GM23338 (cell line): ENCODE measurements at regions not wholly inside any gene's neighbourhood (a gene's known extent, or its start where the extent isn't known, plus 50 kb on each side); places are given as distances from the start of the nearest gene placed in this dataset.

Experiments
- ATAC-seq: fragments of 200-7000 bp; cut with Tn5 transposase; 3 replicates; pipeline ENCODE4 v1.9.1; 2020
- DNase-seq: peaks from one replicate; pipeline ENCODE4 v3.0.0-alpha.2; 2015; ENCODE audit warnings: low spot score
- H2AFZ ChIP-seq: fragments of 200-600 bp; sonication (generic); 2 replicates; pipeline ENCODE4 v1.8.0; 2016; ENCODE audit warnings: antibody characterized with exemption, mild to moderate bottlenecking, moderate library complexity
- H3F3A ChIP-seq: fragments of 200-600 bp; sonication (generic); replicated peaks from 2 replicates; pipeline ENCODE4 v1.8.0; 2017; ENCODE audit warnings: antibody characterized with exemption, mixed run types, low read depth
- H3K27ac ChIP-seq: fragments of 200-600 bp; sonication (generic); 2 replicates; pipeline ENCODE4 v1.6.1; 2016; ENCODE audit warnings: low read depth
- H3K27me3 ChIP-seq: fragments of 200-600 bp; sonication (generic); 2 replicates; pipeline ENCODE4 v1.8.0; 2016; ENCODE audit warnings: mild to moderate bottlenecking, mixed run types, moderate library complexity; ENCODE audit not compliant: insufficient read depth
- H3K36me3 ChIP-seq: fragments of 200-600 bp; sonication (generic); 2 replicates; pipeline ENCODE4 v1.8.0; 2016; ENCODE audit warnings: mild to moderate bottlenecking; ENCODE audit not compliant: insufficient read depth
- H3K4me1 ChIP-seq: fragments of 200-600 bp; sonication (generic); 2 replicates; pipeline ENCODE4 v1.8.0; 2016; ENCODE audit warnings: mild to moderate bottlenecking, moderate library complexity; ENCODE audit not compliant: insufficient read depth
- H3K4me2 ChIP-seq: fragments of 200-600 bp; sonication (generic); 2 replicates; pipeline ENCODE4 v1.7.1; 2017; ENCODE audit warnings: mixed run types
- H3K4me3 ChIP-seq: fragments of 200-600 bp; sonication (generic); 2 replicates; pipeline ENCODE4 v1.6.1; 2016; ENCODE audit warnings: mixed run types
- H3K79me2 ChIP-seq: fragments of 200-600 bp; sonication (generic); replicated peaks from 2 replicates; pipeline ENCODE4 v1.8.0; 2017; ENCODE audit warnings: mild to moderate bottlenecking; ENCODE audit not compliant: insufficient read depth
- H3K9me2 ChIP-seq: fragments of 200-600 bp; sonication (generic); 2 replicates; pipeline ENCODE4 v1.8.0; 2017; ENCODE audit not compliant: insufficient read depth
- H4K20me1 ChIP-seq: fragments of 200-600 bp; sonication (generic); replicated peaks from 2 replicates; pipeline ENCODE4 v1.8.0; 2017; ENCODE audit warnings: mild to moderate bottlenecking; ENCODE audit not compliant: insufficient read depth
- H3K27ac Mint-ChIP-seq: 2 replicates; pipeline ENCODE4 v1.8.0; 2020; ENCODE audit warnings: inconsistent platforms, mild to moderate bottlenecking, moderate library complexity, mixed read lengths
- H3K27me3 Mint-ChIP-seq: 3 replicates; pipeline ENCODE4 v1.8.0; 2022; ENCODE audit warnings: low read depth, mild to moderate bottlenecking, moderate library complexity, mixed read lengths, inconsistent platforms; ENCODE audit not compliant: insufficient read depth, poor library complexity
- H3K36me3 Mint-ChIP-seq: 3 replicates; pipeline ENCODE4 v1.8.0; 2021; ENCODE audit warnings: low read depth, mild to moderate bottlenecking, inconsistent platforms, moderate library complexity, mixed read lengths
- H3K4me1 Mint-ChIP-seq: 3 replicates; pipeline ENCODE4 v1.8.0; 2020; ENCODE audit warnings: mild to moderate bottlenecking, inconsistent platforms, mixed read lengths
- H3K4me3 Mint-ChIP-seq: 3 replicates; pipeline ENCODE4 v1.8.0; 2021; ENCODE audit warnings: moderate library complexity, mild to moderate bottlenecking, inconsistent platforms, mixed read lengths
- H3K9me3 Mint-ChIP-seq: 3 replicates; pipeline ENCODE4 v1.8.0; 2020; ENCODE audit warnings: moderate library complexity, mild to moderate bottlenecking, inconsistent platforms, mixed read lengths
- CREB1 ChIP-seq: fragments of 250-450 bp; sonication (Bioruptor Pico); IDR thresholded peaks from 2 replicates; pipeline ENCODE4 v1.5.0; 2020; ENCODE audit warnings: low read depth, mild to moderate bottlenecking, moderate library complexity
- EZH2 ChIP-seq: fragments of 200-600 bp; sonication (generic); IDR thresholded peaks from one replicate; pipeline ENCODE4 v1.8.0; 2017; ENCODE audit warnings: antibody characterized with exemption, mild to moderate bottlenecking, low read depth; ENCODE audit not compliant: unreplicated experiment
- EZH2phosphoT487 ChIP-seq: fragments of 200-600 bp; sonication (generic); IDR thresholded peaks from one replicate; pipeline ENCODE4 v1.8.1; 2018; ENCODE audit warnings: antibody characterized with exemption; ENCODE audit not compliant: unreplicated experiment
- JUNB ChIP-seq: IDR thresholded peaks from one replicate; pipeline ENCODE4 v1.6.1; 2016; ENCODE audit warnings: antibody characterized with exemption; ENCODE audit not compliant: unreplicated experiment
- NANOG ChIP-seq: IDR thresholded peaks from 2 replicates; pipeline ENCODE4 v1.6.1; 2016; ENCODE audit warnings: antibody characterized with exemption, borderline replicate concordance
- POLR2AphosphoS5 ChIP-seq: IDR thresholded peaks from 2 replicates; pipeline ENCODE4 v1.6.1; 2016; ENCODE audit warnings: antibody characterized with exemption, low read depth
- STAT1 ChIP-seq: IDR thresholded peaks from one replicate; pipeline ENCODE4 v1.6.1; 2016; ENCODE audit warnings: antibody characterized with exemption; ENCODE audit not compliant: unreplicated experiment
- ZNF114 ChIP-seq: fragments of 250-450 bp; sonication (Bioruptor Pico); IDR thresholded peaks from 2 replicates; pipeline ENCODE4 v1.5.0; 2020; ENCODE audit warnings: mild to moderate bottlenecking, moderate library complexity
- ZNF331 ChIP-seq: fragments of 250-450 bp; sonication (Bioruptor Pico); IDR thresholded peaks from 2 replicates; pipeline ENCODE4 v1.5.0; 2020; ENCODE audit warnings: low read depth, mild to moderate bottlenecking, moderate library complexity
- TF ChIP-seq, protein P1 (sequence below): IDR thresholded peaks from one replicate; pipeline ENCODE4 v1.6.1; 2018; ENCODE audit warnings: antibody characterized with exemption; ENCODE audit not compliant: unreplicated experiment
- TF ChIP-seq, protein P2 (sequence below), 2 experiments: fragments of 200-600 bp in 1 of 2; sonication (generic) in 1 of 2; conservative IDR thresholded peaks; 2 replicates each; pipeline versions ENCODE4 v1.5.1 to v1.6.1; 2016 to 2017; ENCODE audit warnings: antibody characterized with exemption in 2 of 2, low read depth in 2 of 2, mild to moderate bottlenecking in 2 of 2, moderate library complexity in 1 of 2
- TF ChIP-seq, protein P3 (sequence below): IDR thresholded peaks from 2 replicates; pipeline ENCODE4 v1.6.1; 2016; ENCODE audit warnings: antibody characterized with exemption
- TF ChIP-seq, protein P4 (sequence below): fragments of 250-450 bp; sonication (Bioruptor Pico); IDR thresholded peaks from 2 replicates; pipeline ENCODE4 v1.5.0; 2020; ENCODE audit warnings: mild to moderate bottlenecking, moderate library complexity

DNA sequence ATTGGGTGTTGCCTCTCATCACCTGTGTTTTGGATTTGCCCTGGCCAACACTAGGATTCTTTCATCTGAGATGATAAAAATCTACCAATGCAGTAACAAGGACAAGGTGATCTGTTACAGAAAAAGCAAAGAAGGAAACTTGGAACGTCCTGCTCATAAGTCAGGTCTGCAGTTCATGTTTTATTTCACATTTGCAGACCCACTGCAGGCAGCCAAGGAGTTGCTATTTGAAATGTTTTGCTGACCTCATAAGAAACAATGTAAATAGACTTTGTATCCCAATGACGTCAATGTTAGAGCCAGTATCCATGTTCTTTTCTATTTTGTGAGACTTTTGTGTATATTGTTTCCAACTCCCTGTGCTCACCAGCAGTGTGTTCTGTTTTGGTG is 312.9 kb downstream of the DEPDC1B start (continued):
- TF ChIP-seq, protein P1, sequence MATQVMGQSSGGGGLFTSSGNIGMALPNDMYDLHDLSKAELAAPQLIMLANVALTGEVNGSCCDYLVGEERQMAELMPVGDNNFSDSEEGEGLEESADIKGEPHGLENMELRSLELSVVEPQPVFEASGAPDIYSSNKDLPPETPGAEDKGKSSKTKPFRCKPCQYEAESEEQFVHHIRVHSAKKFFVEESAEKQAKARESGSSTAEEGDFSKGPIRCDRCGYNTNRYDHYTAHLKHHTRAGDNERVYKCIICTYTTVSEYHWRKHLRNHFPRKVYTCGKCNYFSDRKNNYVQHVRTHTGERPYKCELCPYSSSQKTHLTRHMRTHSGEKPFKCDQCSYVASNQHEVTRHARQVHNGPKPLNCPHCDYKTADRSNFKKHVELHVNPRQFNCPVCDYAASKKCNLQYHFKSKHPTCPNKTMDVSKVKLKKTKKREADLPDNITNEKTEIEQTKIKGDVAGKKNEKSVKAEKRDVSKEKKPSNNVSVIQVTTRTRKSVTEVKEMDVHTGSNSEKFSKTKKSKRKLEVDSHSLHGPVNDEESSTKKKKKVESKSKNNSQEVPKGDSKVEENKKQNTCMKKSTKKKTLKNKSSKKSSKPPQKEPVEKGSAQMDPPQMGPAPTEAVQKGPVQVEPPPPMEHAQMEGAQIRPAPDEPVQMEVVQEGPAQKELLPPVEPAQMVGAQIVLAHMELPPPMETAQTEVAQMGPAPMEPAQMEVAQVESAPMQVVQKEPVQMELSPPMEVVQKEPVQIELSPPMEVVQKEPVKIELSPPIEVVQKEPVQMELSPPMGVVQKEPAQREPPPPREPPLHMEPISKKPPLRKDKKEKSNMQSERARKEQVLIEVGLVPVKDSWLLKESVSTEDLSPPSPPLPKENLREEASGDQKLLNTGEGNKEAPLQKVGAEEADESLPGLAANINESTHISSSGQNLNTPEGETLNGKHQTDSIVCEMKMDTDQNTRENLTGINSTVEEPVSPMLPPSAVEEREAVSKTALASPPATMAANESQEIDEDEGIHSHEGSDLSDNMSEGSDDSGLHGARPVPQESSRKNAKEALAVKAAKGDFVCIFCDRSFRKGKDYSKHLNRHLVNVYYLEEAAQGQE, result no peak
- no peak for TF ChIP-seq ZNF331
- no peak for TF ChIP-seq EZH2phosphoT487
- TF ChIP-seq JUNB, result no peak
- TF ChIP-seq CREB1 (CRISPR knock-in tag), result no peak
- TF ChIP-seq ZNF114, result no peak
- no peak for TF ChIP-seq STAT1
- TF ChIP-seq, protein P2, sequence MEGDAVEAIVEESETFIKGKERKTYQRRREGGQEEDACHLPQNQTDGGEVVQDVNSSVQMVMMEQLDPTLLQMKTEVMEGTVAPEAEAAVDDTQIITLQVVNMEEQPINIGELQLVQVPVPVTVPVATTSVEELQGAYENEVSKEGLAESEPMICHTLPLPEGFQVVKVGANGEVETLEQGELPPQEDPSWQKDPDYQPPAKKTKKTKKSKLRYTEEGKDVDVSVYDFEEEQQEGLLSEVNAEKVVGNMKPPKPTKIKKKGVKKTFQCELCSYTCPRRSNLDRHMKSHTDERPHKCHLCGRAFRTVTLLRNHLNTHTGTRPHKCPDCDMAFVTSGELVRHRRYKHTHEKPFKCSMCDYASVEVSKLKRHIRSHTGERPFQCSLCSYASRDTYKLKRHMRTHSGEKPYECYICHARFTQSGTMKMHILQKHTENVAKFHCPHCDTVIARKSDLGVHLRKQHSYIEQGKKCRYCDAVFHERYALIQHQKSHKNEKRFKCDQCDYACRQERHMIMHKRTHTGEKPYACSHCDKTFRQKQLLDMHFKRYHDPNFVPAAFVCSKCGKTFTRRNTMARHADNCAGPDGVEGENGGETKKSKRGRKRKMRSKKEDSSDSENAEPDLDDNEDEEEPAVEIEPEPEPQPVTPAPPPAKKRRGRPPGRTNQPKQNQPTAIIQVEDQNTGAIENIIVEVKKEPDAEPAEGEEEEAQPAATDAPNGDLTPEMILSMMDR (conservative IDR thresholded peaks at IDR 0.05; ENCODE audit: low read depth in 2 of 2), result no peak
- TF ChIP-seq EZH2, result no peak
- no peak for TF ChIP-seq POLR2AphosphoS5
- TF ChIP-seq, protein P3, sequence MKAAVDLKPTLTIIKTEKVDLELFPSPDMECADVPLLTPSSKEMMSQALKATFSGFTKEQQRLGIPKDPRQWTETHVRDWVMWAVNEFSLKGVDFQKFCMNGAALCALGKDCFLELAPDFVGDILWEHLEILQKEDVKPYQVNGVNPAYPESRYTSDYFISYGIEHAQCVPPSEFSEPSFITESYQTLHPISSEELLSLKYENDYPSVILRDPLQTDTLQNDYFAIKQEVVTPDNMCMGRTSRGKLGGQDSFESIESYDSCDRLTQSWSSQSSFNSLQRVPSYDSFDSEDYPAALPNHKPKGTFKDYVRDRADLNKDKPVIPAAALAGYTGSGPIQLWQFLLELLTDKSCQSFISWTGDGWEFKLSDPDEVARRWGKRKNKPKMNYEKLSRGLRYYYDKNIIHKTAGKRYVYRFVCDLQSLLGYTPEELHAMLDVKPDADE, result no peak
- TF ChIP-seq NANOG, result no peak

DNA sequence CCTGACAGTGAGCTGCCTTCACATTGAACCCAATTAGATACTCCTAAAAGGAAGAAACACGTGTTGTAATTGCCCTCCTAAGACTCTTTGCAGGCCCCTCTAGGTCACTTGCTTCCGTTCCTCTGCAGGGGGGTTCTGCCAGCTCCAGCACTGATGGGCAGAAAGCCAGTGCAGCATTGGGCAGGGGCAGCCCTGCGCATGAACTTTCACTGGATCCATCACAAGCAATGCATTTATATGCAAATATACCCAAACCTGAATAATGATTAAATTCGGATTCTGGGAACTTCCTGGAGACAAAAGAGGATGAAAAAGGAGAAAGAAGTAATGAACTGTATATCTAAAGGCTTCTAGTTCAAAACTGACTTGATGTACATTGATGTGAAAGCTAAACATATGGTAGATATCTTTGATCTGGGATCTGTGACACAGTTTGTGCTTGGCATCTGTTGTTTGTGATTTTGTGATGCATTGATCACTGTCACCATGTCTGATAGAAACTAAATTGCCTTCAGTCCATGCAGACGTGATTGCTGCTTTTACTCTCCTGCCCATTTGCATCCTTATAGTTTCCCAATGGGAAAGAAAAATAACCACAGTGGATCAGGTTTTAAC is 313.4 kb downstream of the DEPDC1B start:
- no peaks in the 10 kb centered on the region for H3K36me3 Mint-ChIP-seq
- Histone ChIP-seq H3K4me2 (no peak overlapping the region), H2AFZ (no peak overlapping the region), H3K79me2 (no peaks in the 10 kb centered on the region), H3K4me1 (peaks cover 6% of the 10 kb centered on the region), H4K20me1 (no peaks in the 10 kb centered on the region), H3K27me3 (no peaks in the 10 kb centered on the region), H3K27ac (no peak overlapping the region), H3K4me3 (no peak overlapping the region), H3F3A (no peaks in the 10 kb centered on the region), H3K36me3 (no peaks in the 10 kb centered on the region), H3K9me2 (peaks cover 5% of the 10 kb centered on the region; the same call in 1 of the 2 replicates)
- H3K9me3 Mint-ChIP-seq, result no peaks in the 10 kb centered on the region
- peaks cover 30% of the 10 kb centered on the region for H3K4me1 Mint-ChIP-seq
- H3K4me3 Mint-ChIP-seq, result no peak overlapping the region
- DNase-seq, result peak; percentile 12
- no peak overlapping the region for H3K27ac Mint-ChIP-seq
- H3K27me3 Mint-ChIP-seq, result peaks cover 3% of the 10 kb centered on the region
- peak; percentile 66 for ATAC-seq
- TF ChIP-seq ZNF114 (no peak), STAT1 (no peak), ZNF331 (no peak), EZH2phosphoT487 (no peak), NANOG (no peak), CREB1 (CRISPR knock-in tag) (no peak)
- TF ChIP-seq, protein P4, sequence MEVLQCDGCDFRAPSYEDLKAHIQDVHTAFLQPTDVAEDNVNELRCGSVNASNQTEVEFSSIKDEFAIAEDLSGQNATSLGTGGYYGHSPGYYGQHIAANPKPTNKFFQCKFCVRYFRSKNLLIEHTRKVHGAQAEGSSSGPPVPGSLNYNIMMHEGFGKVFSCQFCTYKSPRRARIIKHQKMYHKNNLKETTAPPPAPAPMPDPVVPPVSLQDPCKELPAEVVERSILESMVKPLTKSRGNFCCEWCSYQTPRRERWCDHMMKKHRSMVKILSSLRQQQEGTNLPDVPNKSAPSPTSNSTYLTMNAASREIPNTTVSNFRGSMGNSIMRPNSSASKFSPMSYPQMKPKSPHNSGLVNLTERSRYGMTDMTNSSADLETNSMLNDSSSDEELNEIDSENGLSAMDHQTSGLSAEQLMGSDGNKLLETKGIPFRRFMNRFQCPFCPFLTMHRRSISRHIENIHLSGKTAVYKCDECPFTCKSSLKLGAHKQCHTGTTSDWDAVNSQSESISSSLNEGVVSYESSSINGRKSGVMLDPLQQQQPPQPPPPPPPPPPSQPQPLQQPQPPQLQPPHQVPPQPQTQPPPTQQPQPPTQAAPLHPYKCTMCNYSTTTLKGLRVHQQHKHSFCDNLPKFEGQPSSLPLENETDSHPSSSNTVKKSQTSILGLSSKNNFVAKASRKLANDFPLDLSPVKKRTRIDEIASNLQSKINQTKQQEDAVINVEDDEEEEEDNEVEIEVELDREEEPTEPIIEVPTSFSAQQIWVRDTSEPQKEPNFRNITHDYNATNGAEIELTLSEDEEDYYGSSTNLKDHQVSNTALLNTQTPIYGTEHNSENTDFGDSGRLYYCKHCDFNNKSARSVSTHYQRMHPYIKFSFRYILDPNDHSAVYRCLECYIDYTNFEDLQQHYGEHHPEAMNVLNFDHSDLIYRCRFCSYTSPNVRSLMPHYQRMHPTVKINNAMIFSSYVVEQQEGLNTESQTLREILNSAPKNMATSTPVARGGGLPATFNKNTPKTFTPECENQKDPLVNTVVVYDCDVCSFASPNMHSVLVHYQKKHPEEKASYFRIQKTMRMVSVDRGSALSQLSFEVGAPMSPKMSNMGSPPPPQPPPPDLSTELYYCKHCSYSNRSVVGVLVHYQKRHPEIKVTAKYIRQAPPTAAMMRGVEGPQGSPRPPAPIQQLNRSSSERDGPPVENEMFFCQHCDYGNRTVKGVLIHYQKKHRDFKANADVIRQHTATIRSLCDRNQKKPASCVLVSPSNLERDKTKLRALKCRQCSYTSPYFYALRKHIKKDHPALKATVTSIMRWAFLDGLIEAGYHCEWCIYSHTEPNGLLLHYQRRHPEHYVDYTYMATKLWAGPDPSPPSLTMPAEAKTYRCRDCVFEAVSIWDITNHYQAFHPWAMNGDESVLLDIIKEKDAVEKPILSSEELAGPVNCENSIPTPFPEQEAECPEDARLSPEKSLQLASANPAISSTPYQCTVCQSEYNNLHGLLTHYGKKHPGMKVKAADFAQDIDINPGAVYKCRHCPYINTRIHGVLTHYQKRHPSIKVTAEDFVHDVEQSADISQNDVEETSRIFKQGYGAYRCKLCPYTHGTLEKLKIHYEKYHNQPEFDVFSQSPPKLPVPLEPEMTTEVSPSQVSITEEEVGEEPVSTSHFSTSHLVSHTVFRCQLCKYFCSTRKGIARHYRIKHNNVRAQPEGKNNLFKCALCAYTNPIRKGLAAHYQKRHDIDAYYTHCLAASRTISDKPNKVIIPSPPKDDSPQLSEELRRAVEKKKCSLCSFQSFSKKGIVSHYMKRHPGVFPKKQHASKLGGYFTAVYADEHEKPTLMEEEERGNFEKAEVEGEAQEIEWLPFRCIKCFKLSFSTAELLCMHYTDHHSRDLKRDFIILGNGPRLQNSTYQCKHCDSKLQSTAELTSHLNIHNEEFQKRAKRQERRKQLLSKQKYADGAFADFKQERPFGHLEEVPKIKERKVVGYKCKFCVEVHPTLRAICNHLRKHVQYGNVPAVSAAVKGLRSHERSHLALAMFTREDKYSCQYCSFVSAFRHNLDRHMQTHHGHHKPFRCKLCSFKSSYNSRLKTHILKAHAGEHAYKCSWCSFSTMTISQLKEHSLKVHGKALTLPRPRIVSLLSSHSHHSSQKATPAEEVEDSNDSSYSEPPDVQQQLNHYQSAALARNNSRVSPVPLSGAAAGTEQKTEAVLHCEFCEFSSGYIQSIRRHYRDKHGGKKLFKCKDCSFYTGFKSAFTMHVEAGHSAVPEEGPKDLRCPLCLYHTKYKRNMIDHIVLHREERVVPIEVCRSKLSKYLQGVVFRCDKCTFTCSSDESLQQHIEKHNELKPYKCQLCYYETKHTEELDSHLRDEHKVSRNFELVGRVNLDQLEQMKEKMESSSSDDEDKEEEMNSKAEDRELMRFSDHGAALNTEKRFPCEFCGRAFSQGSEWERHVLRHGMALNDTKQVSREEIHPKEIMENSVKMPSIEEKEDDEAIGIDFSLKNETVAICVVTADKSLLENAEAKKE (CRISPR knock-in tag), result no peak
